ENCODE measurements at regions not wholly inside any gene's neighbourhood (a gene's known extent, or its start where the extent isn't known, plus 50 kb on each side); places are given as distances from the start of the nearest gene placed in this dataset.

GRCh38 chr1:187267827-187268226, 439.1 kb downstream of the PLA2G4A start:
- no peak for DNase-seq
- no peak overlapping the region for H3K4me3 ChIP-seq (replicated peaks in 1 of 3)
- H3K27ac ChIP-seq: no peak overlapping the region
- no peaks in the 10 kb centered on the region for H3K9me3 ChIP-seq
- no peaks in the 10 kb centered on the region for H3K36me3 ChIP-seq
- H3K4me1 ChIP-seq: no peaks in the 10 kb centered on the region
- TF ChIP-seq CTCF (IDR thresholded peaks at IDR 0.05): no peak
- no peaks in the 10 kb centered on the region for H3K27me3 ChIP-seq
- WGBS, 2 donors: 70 to 73% methylated on average over 1 of the region's 1 CpG
- intact Hi-C loops (cut with DNase I): no loop called here

DNA sequence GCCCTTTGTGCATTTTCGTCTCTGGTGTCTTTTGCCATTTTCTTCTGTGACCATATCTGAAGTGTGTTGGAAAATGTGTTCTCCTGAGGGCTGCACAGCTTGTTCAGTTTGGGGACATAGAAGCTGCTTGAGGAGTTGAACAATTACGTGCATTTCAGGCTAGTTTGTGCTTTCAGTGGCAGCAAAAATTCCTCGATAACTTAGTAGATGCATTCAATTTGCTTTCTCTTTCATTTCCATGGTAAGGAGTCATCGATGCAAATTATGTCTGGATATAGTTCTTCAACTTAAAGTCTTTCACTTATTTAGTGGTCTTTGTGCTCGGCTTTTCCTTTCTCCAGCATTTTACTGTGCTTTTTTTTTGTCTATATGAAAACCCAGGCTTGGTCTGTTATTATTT, 441.5 kb downstream of the PLA2G4A start:
- no peak for TF ChIP-seq POLR2A (IDR thresholded peaks at IDR 0.05)
- no peak for DNase-seq
- intact Hi-C loops (cut with DNase I): no loop called here
- no peaks in the 10 kb centered on the region for H3K9me3 ChIP-seq
- H3K4me3 ChIP-seq (replicated peaks in 1 of 3): no peak overlapping the region
- H3K4me1 ChIP-seq: no peaks in the 10 kb centered on the region
- H3K27ac ChIP-seq: no peak overlapping the region
- no peaks in the 10 kb centered on the region for H3K27me3 ChIP-seq
- WGBS, 2 donors: 79 to 91% methylated on average over 5 of the region's 5 CpGs
- H3K36me3 ChIP-seq: no peaks in the 10 kb centered on the region

DNA sequence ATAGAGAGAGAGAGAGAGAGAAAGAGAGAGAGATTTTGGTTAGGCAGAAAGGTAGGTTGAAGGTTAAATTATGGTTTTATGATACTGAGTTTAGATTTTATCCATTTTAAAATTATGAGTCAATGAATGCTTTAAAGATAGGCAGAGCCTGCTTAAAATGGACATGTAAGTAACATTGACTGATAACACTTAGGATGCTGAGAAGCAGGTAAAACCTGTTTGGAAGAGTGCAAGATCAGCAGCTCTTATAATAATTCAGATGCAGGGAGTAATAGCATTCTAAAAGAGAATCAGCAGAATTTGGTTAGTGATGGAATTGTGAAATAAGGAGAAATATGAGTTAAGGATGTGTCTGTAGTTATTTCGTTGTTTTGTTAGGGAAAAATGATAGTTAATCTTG, 446.6 kb downstream of the PLA2G4A start:
- whole genome bisulfite sequencing, 2 donors: 75 to 78% methylated on average over 1 of the region's 1 CpG
- Histone ChIP-seq H3K27ac (no peak overlapping the region), H3K27me3 (no peaks in the 10 kb centered on the region), H3K9me3 (no peaks in the 10 kb centered on the region), H3K4me1 (no peaks in the 10 kb centered on the region), H3K36me3 (no peaks in the 10 kb centered on the region), H3K4me3 (replicated peaks in 1 of 3) (no peak overlapping the region)
- intact Hi-C loops (cut with DNase I): no loop called here
- TF ChIP-seq POLR2A (IDR thresholded peaks at IDR 0.05) (no peak), CTCF (IDR thresholded peaks at IDR 0.05) (no peak)
- no peak for DNase-seq

GRCh38 chr1:187275985-187276575, 447.3 kb downstream of the PLA2G4A start:
- Histone ChIP-seq H3K27me3 (no peaks in the 10 kb centered on the region), H3K4me3 (replicated peaks in 1 of 3) (no peak overlapping the region), H3K4me1 (no peaks in the 10 kb centered on the region), H3K36me3 (no peaks in the 10 kb centered on the region), H3K9me3 (no peaks in the 10 kb centered on the region), H3K27ac (no peak overlapping the region)
- intact Hi-C loops (cut with DNase I): no loop called here
- WGBS, 2 donors: 68 to 78% methylated on average over 4 of the region's 4 CpGs
- no peak for DNase-seq
- TF ChIP-seq CTCF (IDR thresholded peaks at IDR 0.05): no peak
- TF ChIP-seq POLR2A (IDR thresholded peaks at IDR 0.05): no peak

DNA sequence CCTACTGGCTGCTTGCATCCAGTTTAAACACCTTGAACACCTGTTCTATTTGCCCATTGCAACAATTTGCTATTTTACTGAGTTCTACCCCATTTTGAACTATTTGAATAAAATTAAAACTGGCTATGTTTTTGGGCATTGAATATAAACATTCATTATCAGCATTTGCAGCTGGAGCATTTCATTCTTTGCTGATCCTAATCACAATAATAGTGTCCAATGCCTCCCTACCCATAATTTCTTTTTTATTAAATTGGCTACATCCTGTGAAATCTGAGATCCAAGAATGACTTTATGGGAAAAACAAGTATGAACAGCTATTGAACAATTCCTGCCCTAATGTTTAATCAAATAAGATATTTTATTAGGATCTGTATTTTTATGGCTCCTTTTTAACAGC, 447.9 kb downstream of the PLA2G4A start:
- TF ChIP-seq CTCF (IDR thresholded peaks at IDR 0.05) (no peak), POLR2A (IDR thresholded peaks at IDR 0.05) (no peak)
- intact Hi-C loops (cut with DNase I): no loop called here
- DNase-seq: no peak
- Histone ChIP-seq H3K9me3 (no peaks in the 10 kb centered on the region), H3K36me3 (no peaks in the 10 kb centered on the region), H3K4me1 (no peaks in the 10 kb centered on the region), H3K27ac (no peak overlapping the region), H3K4me3 (replicated peaks in 1 of 3) (no peak overlapping the region), H3K27me3 (no peaks in the 10 kb centered on the region)

- TF ChIP-seq CTCF (IDR thresholded peaks at IDR 0.05) (no peak), POLR2A (IDR thresholded peaks at IDR 0.05) (no peak)
- Histone ChIP-seq H3K27ac (no peak overlapping the region), H3K4me3 (replicated peaks in 1 of 3) (no peak overlapping the region), H3K9me3 (no peaks in the 10 kb centered on the region), H3K27me3 (no peaks in the 10 kb centered on the region), H3K4me1 (no peaks in the 10 kb centered on the region), H3K36me3 (no peaks in the 10 kb centered on the region)
- intact Hi-C loops (cut with DNase I): no loop called here
- DNase-seq: no peak
These were observed 451.3 kb downstream of the PLA2G4A start for GRCh38 chr1:187280031-187280430.
